WERI-Rb-1 (cell line): ENCODE measurements at regions not wholly inside any gene's neighbourhood (a gene's known extent, or its start where the extent isn't known, plus 50 kb on each side); places are given as distances from the start of the nearest gene placed in this dataset.

Experiments
- DNase-seq: peaks from one replicate; pipeline ENCODE4 v3.0.0-alpha.2; 2020
- H3K27ac ChIP-seq: fragments of 250-450 bp; sonication (Bioruptor Pico); 2 replicates; pipeline ENCODE4 v1.5.1; 2020; ENCODE audit warnings: mild to moderate bottlenecking, moderate library complexity
- H3K27me3 ChIP-seq: fragments of 250-450 bp; sonication (Bioruptor Pico); 2 replicates; pipeline ENCODE4 v1.5.1; 2021; ENCODE audit warnings: mild to moderate bottlenecking, low read depth, moderate library complexity; ENCODE audit not compliant: insufficient read depth, severe bottlenecking
- H3K36me3 ChIP-seq: fragments of 250-450 bp; sonication (Bioruptor Pico); 2 replicates; pipeline ENCODE4 v1.5.1; 2020; ENCODE audit warnings: mild to moderate bottlenecking, moderate library complexity
- H3K4me3 ChIP-seq: 2 replicates; pipeline ENCODE4 v1.5.1; 2011; ENCODE audit warnings: low read depth, mild to moderate bottlenecking, control low read depth, low read length
- H3K9me3 ChIP-seq: fragments of 250-450 bp; sonication (Bioruptor Pico); 2 replicates; pipeline ENCODE4 v1.5.1; 2021; ENCODE audit warnings: mild to moderate bottlenecking, moderate library complexity; ENCODE audit not compliant: severe bottlenecking
- CTCF ChIP-seq: IDR thresholded peaks from 2 replicates; pipeline ENCODE4 v1.5.1; 2011; ENCODE audit warnings: low read depth, mild to moderate bottlenecking, control low read depth, inconsistent platforms, low read length

- H3K27ac ChIP-seq = no peak overlapping the region
- H3K27me3 ChIP-seq = no peaks in the 10 kb centered on the region
- no peak for DNase-seq
- no peak overlapping the region for H3K4me3 ChIP-seq
- H3K36me3 ChIP-seq = no peaks in the 10 kb centered on the region
- H3K9me3 ChIP-seq = no peaks in the 10 kb centered on the region
- no peak for TF ChIP-seq CTCF
Measured at GRCh38 chr13:50209631-50210030, 194.4 kb downstream of the KCNRG start.

- H3K27ac ChIP-seq = no peak overlapping the region
- no peaks in the 10 kb centered on the region for H3K9me3 ChIP-seq
- no peak for DNase-seq
Measured at GRCh38 chr13:50213526-50213925, 198.3 kb downstream of the KCNRG start.

GRCh38 chr13:50214514-50214913 is 199.3 kb downstream of the KCNRG start:
- Histone ChIP-seq H3K9me3 (no peaks in the 10 kb centered on the region), H3K4me3 (no peak overlapping the region), H3K27me3 (no peaks in the 10 kb centered on the region), H3K27ac (no peak overlapping the region), H3K36me3 (no peaks in the 10 kb centered on the region)
- TF ChIP-seq CTCF = no peak
- DNase-seq = no peak

More at GRCh38 chr13:50213526-50213925, 198.3 kb downstream of the KCNRG start:
- no peak for TF ChIP-seq CTCF
- no peaks in the 10 kb centered on the region for H3K36me3 ChIP-seq
- H3K27me3 ChIP-seq = no peaks in the 10 kb centered on the region
- H3K4me3 ChIP-seq = no peak overlapping the region

- no peak for DNase-seq
- no peak overlapping the region for H3K4me3 ChIP-seq
- no peaks in the 10 kb centered on the region for H3K9me3 ChIP-seq
- no peak for TF ChIP-seq CTCF
- no peak overlapping the region for H3K27ac ChIP-seq
- H3K27me3 ChIP-seq = no peaks in the 10 kb centered on the region
- H3K36me3 ChIP-seq = no peaks in the 10 kb centered on the region
Measured at GRCh38 chr13:50215399-50215798, 200.2 kb downstream of the KCNRG start.

GRCh38 chr13:50219743-50220142 is 204.5 kb downstream of the KCNRG start:
- no peaks in the 10 kb centered on the region for H3K27me3 ChIP-seq
- H3K36me3 ChIP-seq = no peaks in the 10 kb centered on the region
- no peaks in the 10 kb centered on the region for H3K9me3 ChIP-seq
- no peak overlapping the region for H3K27ac ChIP-seq
- no peak for DNase-seq
- TF ChIP-seq CTCF = no peak
- H3K4me3 ChIP-seq = no peak overlapping the region

- Histone ChIP-seq H3K27me3 (no peaks in the 10 kb centered on the region), H3K4me3 (no peak overlapping the region), H3K36me3 (no peaks in the 10 kb centered on the region), H3K27ac (no peak overlapping the region), H3K9me3 (no peaks in the 10 kb centered on the region)
- no peak for TF ChIP-seq CTCF
- DNase-seq = no peak
Measured at GRCh38 chr13:50220938-50221337, 205.7 kb downstream of the KCNRG start.
